ENCODE measurements at regions not wholly inside any gene's neighbourhood (a gene's known extent, or its start where the extent isn't known, plus 50 kb on each side); places are given as distances from the start of the nearest gene placed in this dataset.

GRCh38 chr9:29928072-29928471, 2354.8 kb upstream of the C9orf72 start:
- 84 to 88% methylated on average over 5 of the region's 5 CpGs for WGBS, 2 donors

GRCh38 chr9:29939559-29939958, 2366.3 kb upstream of the C9orf72 start:
- WGBS, 2 donors, result 69 to 79% methylated on average over 3 of the region's 3 CpGs
- H3K9me3 ChIP-seq, result no peaks in the 10 kb centered on the region
- no peak overlapping the region for H3K27ac ChIP-seq
- H3K27me3 ChIP-seq, result no peaks in the 10 kb centered on the region
- no peak for TF ChIP-seq POLR2A (IDR thresholded peaks at IDR 0.05)
- no peak for TF ChIP-seq CTCF (IDR thresholded peaks at IDR 0.05)
- no peak for DNase-seq
- no peaks in the 10 kb centered on the region for H3K36me3 ChIP-seq
- intact Hi-C loops (cut with DNase I), result no loop called here
- no peak overlapping the region for H3K4me3 ChIP-seq
- H3K4me1 ChIP-seq, result no peaks in the 10 kb centered on the region

More at GRCh38 chr9:29928072-29928471, 2354.8 kb upstream of the C9orf72 start:
- intact Hi-C loops (cut with DNase I), result no loop called here
- Histone ChIP-seq H3K4me3 (no peak overlapping the region), H3K27me3 (no peaks in the 10 kb centered on the region), H3K9me3 (no peaks in the 10 kb centered on the region), H3K27ac (no peak overlapping the region), H3K4me1 (no peaks in the 10 kb centered on the region), H3K36me3 (no peaks in the 10 kb centered on the region)
- no peak for DNase-seq
- TF ChIP-seq CTCF (IDR thresholded peaks at IDR 0.05) (no peak), POLR2A (IDR thresholded peaks at IDR 0.05) (no peak)

- 97 to 100% methylated on average over 1 of the region's 1 CpG for WGBS, 2 donors
- no peak for DNase-seq
- Histone ChIP-seq H3K27me3 (no peaks in the 10 kb centered on the region), H3K36me3 (no peaks in the 10 kb centered on the region), H3K4me1 (no peaks in the 10 kb centered on the region), H3K4me3 (no peak overlapping the region), H3K9me3 (no peaks in the 10 kb centered on the region), H3K27ac (no peak overlapping the region)
- no peak for TF ChIP-seq POLR2A (IDR thresholded peaks at IDR 0.05)
- no peak for TF ChIP-seq CTCF (IDR thresholded peaks at IDR 0.05)
- intact Hi-C loops (cut with DNase I), result no loop called here
These were observed 2371.7 kb upstream of the C9orf72 start for GRCh38 chr9:29945012-29945411.

GRCh38 chr9:29958469-29958868, 2385.2 kb upstream of the C9orf72 start:
- intact Hi-C loops (cut with DNase I), result no loop called here
- Histone ChIP-seq H3K9me3 (no peaks in the 10 kb centered on the region), H3K4me3 (no peak overlapping the region), H3K36me3 (no peaks in the 10 kb centered on the region), H3K4me1 (no peaks in the 10 kb centered on the region), H3K27me3 (no peaks in the 10 kb centered on the region), H3K27ac (no peak overlapping the region)
- no peak for DNase-seq
- TF ChIP-seq POLR2A (IDR thresholded peaks at IDR 0.05), result no peak
- TF ChIP-seq CTCF (IDR thresholded peaks at IDR 0.05), result no peak
- 52 to 67% methylated on average over 2 of the region's 2 CpGs for WGBS, 2 donors

GRCh38 chr9:29965834-29966233, 2392.6 kb upstream of the C9orf72 start:
- no peak overlapping the region for H3K4me3 ChIP-seq
- H3K9me3 ChIP-seq, result no peaks in the 10 kb centered on the region
- H3K4me1 ChIP-seq, result no peaks in the 10 kb centered on the region
- no peak for DNase-seq
- no peaks in the 10 kb centered on the region for H3K27me3 ChIP-seq
- H3K36me3 ChIP-seq, result no peaks in the 10 kb centered on the region
- 47 to 60% methylated on average over 6 of the region's 6 CpGs for whole genome bisulfite sequencing, 2 donors
- intact Hi-C loops (cut with DNase I), result no loop called here
- TF ChIP-seq CTCF (IDR thresholded peaks at IDR 0.05), result no peak
- TF ChIP-seq POLR2A (IDR thresholded peaks at IDR 0.05), result no peak
- no peak overlapping the region for H3K27ac ChIP-seq
